GM21515 (cell line): ENCODE measurements at regions not wholly inside any gene's neighbourhood (a gene's known extent, or its start where the extent isn't known, plus 50 kb on each side); places are given as distances from the start of the nearest gene placed in this dataset.

Experiments
- ATAC-seq: cut with Tn5 transposase; IDR thresholded peaks from one replicate; pipeline ENCODE4 v1.9.1; 2021; ENCODE audit not compliant: unreplicated experiment

- ATAC-seq, result no peak
These were observed 183.4 kb upstream of the CDH7 start for GRCh38 chr18:65567372-65567771.

- ATAC-seq, result no peak
These were observed 202.5 kb upstream of the CDH7 start for GRCh38 chr18:65548316-65548715.

- no peak for ATAC-seq
These were observed 203.8 kb upstream of the CDH7 start for GRCh38 chr18:65547046-65547445.

GRCh38 chr18:65544701-65545100 is 206.1 kb upstream of the CDH7 start:
- ATAC-seq, result no peak

- no peak for ATAC-seq
These were observed 222.8 kb upstream of the CDH7 start for GRCh38 chr18:65527879-65528633.

- no peak for ATAC-seq
These were observed 224.7 kb upstream of the CDH7 start for GRCh38 chr18:65526099-65526498.

GRCh38 chr18:65523461-65523860 is 227.4 kb upstream of the CDH7 start:
- no peak for ATAC-seq

GRCh38 chr18:65522907-65523306 is 227.9 kb upstream of the CDH7 start:
- no peak for ATAC-seq

GRCh38 chr18:65516209-65516608 is 234.6 kb upstream of the CDH7 start:
- no peak for ATAC-seq

GRCh38 chr18:65498605-65499004 is 252.2 kb upstream of the CDH7 start:
- ATAC-seq, result no peak

- no peak for ATAC-seq
These were observed 263.2 kb upstream of the CDH7 start for GRCh38 chr18:65487569-65487968.

GRCh38 chr18:65477455-65477854 is 273.4 kb upstream of the CDH7 start:
- ATAC-seq, result no peak

GRCh38 chr18:65468881-65469280 is 281.9 kb upstream of the CDH7 start:
- no peak for ATAC-seq

- no peak for ATAC-seq
These were observed 286.5 kb upstream of the CDH7 start for GRCh38 chr18:65464361-65464760.

- no peak for ATAC-seq
These were observed 291.1 kb upstream of the CDH7 start for GRCh38 chr18:65459741-65460140.

- ATAC-seq, result no peak
These were observed 291.9 kb upstream of the CDH7 start for GRCh38 chr18:65458871-65459270.

GRCh38 chr18:65439188-65439587 is 311.6 kb upstream of the CDH7 start:
- no peak for ATAC-seq

- no peak for ATAC-seq
These were observed 314.4 kb upstream of the CDH7 start for GRCh38 chr18:65436430-65436829.

GRCh38 chr18:65435534-65435933 is 315.3 kb upstream of the CDH7 start:
- no peak for ATAC-seq

GRCh38 chr18:65429601-65430000 is 321.2 kb upstream of the CDH7 start:
- ATAC-seq, result no peak

GRCh38 chr18:65425366-65425765 is 325.4 kb upstream of the CDH7 start:
- ATAC-seq, result no peak

GRCh38 chr18:65423776-65424175 is 327.0 kb upstream of the CDH7 start:
- no peak for ATAC-seq

GRCh38 chr18:65422544-65423136 is 328.2 kb upstream of the CDH7 start:
- no peak for ATAC-seq
